ENCODE measurements at regions not wholly inside any gene's neighbourhood (a gene's known extent, or its start where the extent isn't known, plus 50 kb on each side); places are given as distances from the start of the nearest gene placed in this dataset.

- no peak for TF ChIP-seq ZSCAN29 (IDR thresholded peaks at IDR 0.05)
- TF ChIP-seq GATAD2B (conservative IDR thresholded peaks at IDR 0.05; ENCODE audit: low read depth) = no peak
- TF ChIP-seq ZBTB40 (IDR thresholded peaks at IDR 0.05; ENCODE audit: borderline replicate concordance) = no peak
- TF ChIP-seq STAT3 (IDR thresholded peaks at IDR 0.05; ENCODE audit: low read depth, low read length) = no peak
These were observed 548.9 kb upstream of the CDH2 start (continued) for GRCh38 chr18:28725876-28726275.

- Histone ChIP-seq H4K20me1 (ENCODE audit: control insufficient read depth, insufficient read depth) (no peaks in the 10 kb centered on the region), H2AFZ (ENCODE audit: control insufficient read depth, low read depth, low read length) (no peak overlapping the region), H3K27me3 (replicated peaks in 1 of 2; ENCODE audit: control insufficient read depth in 2 of 2, insufficient read depth in 2 of 2, low read length in 1 of 2) (no peaks in the 10 kb centered on the region), H3K79me2 (ENCODE audit: control insufficient read depth, insufficient read depth, low read length) (no peaks in the 10 kb centered on the region), H3K9ac (ENCODE audit: control insufficient read depth, insufficient read depth, low read length) (no peak overlapping the region), H3K9me3 (replicated peaks; ENCODE audit: control insufficient read depth, insufficient read depth, low read length) (no peaks in the 10 kb centered on the region), H3K4me2 (ENCODE audit: control insufficient read depth, insufficient read depth) (no peak overlapping the region), H3K36me3 (ENCODE audit: control insufficient read depth in 2 of 2, insufficient read depth in 2 of 2, low read length in 1 of 2) (no peaks in the 10 kb centered on the region), H3K4me1 (ENCODE audit: control insufficient read depth, insufficient read depth, low read length) (no peaks in the 10 kb centered on the region), H3K27ac (ENCODE audit: control insufficient read depth, insufficient read depth) (no peak overlapping the region), H3K4me3 (no peak overlapping the region)
- in situ Hi-C loops (cut with MboI) (no loop called here), intact Hi-C loops (cut with micrococcal nuclease; ENCODE audit: unreplicated experiment) (no loop called here)
- RAD21 ChIA-PET (ENCODE audit: unreplicated experiment) = no interaction called here
- BruUV-seq (replicated peaks) = no TSS peak
- POLR2A ChIA-PET = no interaction called here
- no peak for DNase-seq (ENCODE audit: low read depth, low spot score)
- ATAC-seq = 0 out of 3 replicates have a peak, but pooled peaks have one; percentile 24
- WGBS (ENCODE audit: insufficient coverage, insufficient replicate concordance, low lambda C conversion rate, missing lambda C conversion rate) = 0% methylated on average over 2 of the region's 2 CpGs
- SMC1A ChIA-PET (ENCODE audit: uncharacterized antibody, unreplicated experiment) = no interaction called here
- CTCF ChIA-PET = no interaction called here
- FAIRE-seq = no peak
- no peak for TF ChIP-seq PKNOX1 (IDR thresholded peaks at IDR 0.05)
- no peak for TF ChIP-seq NFYA (IDR thresholded peaks at IDR 0.05; ENCODE audit: borderline replicate concordance, low read depth, low read length)
- TF ChIP-seq IRF5 (IDR thresholded peaks at IDR 0.05; ENCODE audit: borderline replicate concordance) = no peak
- TF ChIP-seq PAX5 (IDR thresholded peaks at IDR 0.05; ENCODE audit: borderline replicate concordance, low read depth, low read length) = no peak
- no peak for TF ChIP-seq ZNF207 (IDR thresholded peaks at IDR 0.05; ENCODE audit: borderline replicate concordance)
- TF ChIP-seq HDGF (IDR thresholded peaks at IDR 0.05) = no peak
- TF ChIP-seq EP300 (IDR thresholded peaks at IDR 0.05; ENCODE audit: borderline replicate concordance in 1 of 2, control insufficient read depth in 1 of 2, low read depth in 2 of 2, low read length in 2 of 2) = no peak
- TF ChIP-seq NFIC (IDR thresholded peaks at IDR 0.05; ENCODE audit: low read depth, low read length) = no peak
- TF ChIP-seq TBL1XR1 (IDR thresholded peaks at IDR 0.05; ENCODE audit: low read depth, low read length) = no peak
- TF ChIP-seq REST (IDR thresholded peaks at IDR 0.05; ENCODE audit: low read depth, low read length) = no peak
These were observed 546.6 kb upstream of the CDH2 start for GRCh38 chr18:28723506-28723905.
